ENCODE measurements at regions not wholly inside any gene's neighbourhood (a gene's known extent, or its start where the extent isn't known, plus 50 kb on each side); places are given as distances from the start of the nearest gene placed in this dataset.
"Not testable (repeated sequence)": the region's sequence is repeated elsewhere in the genome, so short reads cannot be mapped to it uniquely, and the experiment has no call there.

DNA sequence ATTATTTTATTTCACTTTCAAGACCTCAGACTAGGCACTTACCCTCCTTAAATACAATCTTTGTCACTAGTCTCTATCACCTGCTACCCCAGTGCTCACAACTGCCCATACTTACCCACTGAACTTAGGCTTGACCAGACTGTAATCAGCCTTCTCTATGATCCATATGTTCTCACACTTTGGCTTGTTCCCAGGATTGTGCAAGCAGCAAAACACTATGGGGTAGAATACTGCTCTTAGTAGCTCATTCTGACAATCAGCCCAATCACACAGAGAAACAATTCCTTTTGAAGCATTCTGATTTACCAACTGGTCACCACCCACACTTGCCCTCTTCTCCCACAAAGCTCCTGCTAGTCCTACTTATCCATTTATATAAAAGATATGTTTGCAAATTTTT lies 878.3 kb downstream of the FSTL5 start:
- no peak for DNase-seq (ENCODE audit: insufficient read length, low spot score, missing footprints)

GRCh38 chr4:161280929-161281328 lies 882.9 kb downstream of the FSTL5 start:
- Histone ChIP-seq H3K27me3 (ENCODE audit: insufficient read depth, low read length) (no peaks in the 10 kb centered on the region), H3K36me3 (ENCODE audit: insufficient read depth, low read length) (no peaks in the 10 kb centered on the region), H3K27ac (ENCODE audit: low read depth, low read length) (no peak overlapping the region), H3K4me1 (ENCODE audit: insufficient read depth, low read length) (no peaks in the 10 kb centered on the region), H3K9me3 (ENCODE audit: low read depth, low read length) (no peaks in the 10 kb centered on the region), H3K4me3 (ENCODE audit: insufficient read depth, low read length) (no peak overlapping the region), H3K4me2 (ENCODE audit: insufficient read depth, low read length) (no peak overlapping the region), H2AFZ (ENCODE audit: low read length) (no peak overlapping the region), H4K20me1 (ENCODE audit: insufficient read depth, low read length) (no peaks in the 10 kb centered on the region), H3K79me2 (ENCODE audit: insufficient read depth, low read length) (no peaks in the 10 kb centered on the region)
- DNase-seq (ENCODE audit: insufficient read length, low spot score, missing footprints) = no peak
- TF ChIP-seq, protein P1, sequence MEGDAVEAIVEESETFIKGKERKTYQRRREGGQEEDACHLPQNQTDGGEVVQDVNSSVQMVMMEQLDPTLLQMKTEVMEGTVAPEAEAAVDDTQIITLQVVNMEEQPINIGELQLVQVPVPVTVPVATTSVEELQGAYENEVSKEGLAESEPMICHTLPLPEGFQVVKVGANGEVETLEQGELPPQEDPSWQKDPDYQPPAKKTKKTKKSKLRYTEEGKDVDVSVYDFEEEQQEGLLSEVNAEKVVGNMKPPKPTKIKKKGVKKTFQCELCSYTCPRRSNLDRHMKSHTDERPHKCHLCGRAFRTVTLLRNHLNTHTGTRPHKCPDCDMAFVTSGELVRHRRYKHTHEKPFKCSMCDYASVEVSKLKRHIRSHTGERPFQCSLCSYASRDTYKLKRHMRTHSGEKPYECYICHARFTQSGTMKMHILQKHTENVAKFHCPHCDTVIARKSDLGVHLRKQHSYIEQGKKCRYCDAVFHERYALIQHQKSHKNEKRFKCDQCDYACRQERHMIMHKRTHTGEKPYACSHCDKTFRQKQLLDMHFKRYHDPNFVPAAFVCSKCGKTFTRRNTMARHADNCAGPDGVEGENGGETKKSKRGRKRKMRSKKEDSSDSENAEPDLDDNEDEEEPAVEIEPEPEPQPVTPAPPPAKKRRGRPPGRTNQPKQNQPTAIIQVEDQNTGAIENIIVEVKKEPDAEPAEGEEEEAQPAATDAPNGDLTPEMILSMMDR (IDR thresholded peaks at IDR 0.05; ENCODE audit: extremely low read depth, low read depth, low read length) = no peak

More for the DNA sequence above, 878.3 kb downstream of the FSTL5 start:
- Histone ChIP-seq H3K79me2 (ENCODE audit: insufficient read depth, low read length) (no peaks in the 10 kb centered on the region), H3K9me3 (ENCODE audit: low read depth, low read length) (no peaks in the 10 kb centered on the region), H2AFZ (ENCODE audit: low read length) (no peak overlapping the region), H3K4me3 (ENCODE audit: insufficient read depth, low read length) (no peak overlapping the region), H3K27me3 (ENCODE audit: insufficient read depth, low read length) (no peaks in the 10 kb centered on the region), H3K4me2 (ENCODE audit: insufficient read depth, low read length) (no peak overlapping the region), H3K27ac (ENCODE audit: low read depth, low read length) (no peak overlapping the region), H4K20me1 (ENCODE audit: insufficient read depth, low read length) (no peaks in the 10 kb centered on the region), H3K36me3 (ENCODE audit: insufficient read depth, low read length) (no peaks in the 10 kb centered on the region), H3K4me1 (ENCODE audit: insufficient read depth, low read length) (no peaks in the 10 kb centered on the region)
- TF ChIP-seq, protein P1 (IDR thresholded peaks at IDR 0.05; ENCODE audit: extremely low read depth, low read depth, low read length) = no peak

GRCh38 chr4:161279095-161279494 lies 884.7 kb downstream of the FSTL5 start:
- H2AFZ ChIP-seq (ENCODE audit: low read length) = no peak overlapping the region
- TF ChIP-seq, protein P1 (IDR thresholded peaks at IDR 0.05; ENCODE audit: extremely low read depth, low read depth, low read length) = no peak
- no peak overlapping the region for H3K27ac ChIP-seq (ENCODE audit: low read depth, low read length)

DNA sequence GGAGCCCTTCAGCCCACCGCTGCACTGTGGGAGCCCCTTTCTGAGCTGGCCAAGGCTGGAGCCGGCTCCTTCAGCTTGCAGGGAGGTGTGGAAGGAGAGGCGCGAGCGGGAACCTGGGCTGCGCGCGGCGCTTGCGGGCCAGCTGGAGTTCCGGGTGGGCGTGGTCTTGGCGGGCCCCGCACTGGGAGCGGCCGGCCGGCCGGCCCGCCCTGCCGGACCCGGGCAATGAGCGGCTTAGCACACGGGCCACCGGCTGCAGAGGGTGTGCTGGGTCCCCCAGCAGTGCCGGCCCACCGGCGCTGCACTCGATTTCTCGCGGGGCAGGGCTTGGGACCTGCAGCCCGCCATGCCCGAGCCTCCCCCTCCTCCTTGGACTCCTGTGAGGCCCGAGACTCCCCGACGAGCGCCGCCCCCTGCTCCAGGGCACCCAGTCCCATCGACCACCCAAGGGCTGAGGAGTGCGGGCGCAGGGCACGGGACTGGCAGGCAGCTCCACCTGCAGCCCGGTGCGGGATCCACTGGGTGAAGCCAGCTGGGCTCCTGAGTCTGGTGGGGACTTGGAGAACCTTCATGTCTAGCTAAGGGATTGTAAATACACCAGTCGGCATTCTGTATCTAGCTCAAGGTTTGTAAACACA lies 886.5 kb downstream of the FSTL5 start:
- not testable (repeated sequence) for H3K27me3 ChIP-seq (ENCODE audit: insufficient read depth, low read length); H3K9me3 ChIP-seq (ENCODE audit: low read depth, low read length); H3K4me1 ChIP-seq (ENCODE audit: insufficient read depth, low read length); DNase-seq (ENCODE audit: insufficient read length, low spot score, missing footprints); H3K79me2 ChIP-seq (ENCODE audit: insufficient read depth, low read length); H3K4me3 ChIP-seq (ENCODE audit: insufficient read depth, low read length); H2AFZ ChIP-seq (ENCODE audit: low read length); H3K4me2 ChIP-seq (ENCODE audit: insufficient read depth, low read length); H3K27ac ChIP-seq (ENCODE audit: low read depth, low read length); H3K36me3 ChIP-seq (ENCODE audit: insufficient read depth, low read length); H4K20me1 ChIP-seq (ENCODE audit: insufficient read depth, low read length)

More at GRCh38 chr4:161279095-161279494, 884.7 kb downstream of the FSTL5 start:
- no peaks in the 10 kb centered on the region for H3K27me3 ChIP-seq (ENCODE audit: insufficient read depth, low read length)
- no peak overlapping the region for H3K4me2 ChIP-seq (ENCODE audit: insufficient read depth, low read length)
- no peaks in the 10 kb centered on the region for H3K36me3 ChIP-seq (ENCODE audit: insufficient read depth, low read length)
- no peak overlapping the region for H3K4me3 ChIP-seq (ENCODE audit: insufficient read depth, low read length)
- H3K79me2 ChIP-seq (ENCODE audit: insufficient read depth, low read length) = no peaks in the 10 kb centered on the region
- no peaks in the 10 kb centered on the region for H3K9me3 ChIP-seq (ENCODE audit: low read depth, low read length)
- no peak for DNase-seq (ENCODE audit: insufficient read length, low spot score, missing footprints)
- no peaks in the 10 kb centered on the region for H4K20me1 ChIP-seq (ENCODE audit: insufficient read depth, low read length)
- no peaks in the 10 kb centered on the region for H3K4me1 ChIP-seq (ENCODE audit: insufficient read depth, low read length)
